Activated naive CD4-positive, alpha-beta T cell treated with anti-CD3 and anti-CD28 coated beads, Interleukin-2, amount 50 U/mL, for 72 hours (primary cell): ENCODE measurements at regions not wholly inside any gene's neighbourhood (a gene's known extent, or its start where the extent isn't known, plus 50 kb on each side); places are given as distances from the start of the nearest gene placed in this dataset.
"Not testable (repeated sequence)": the region's sequence is repeated elsewhere in the genome, so short reads cannot be mapped to it uniquely, and the experiment has no call there.

ENCODE experiments used
- ATAC-seq, 2 donors: fragments of 150-1000 bp; cut with Tn5 transposase; 2 replicates each; pipeline ENCODE4 v1.10.0; 2021; ENCODE audit warnings: mild to moderate bottlenecking in 2 of 2, moderate library complexity in 2 of 2
- DNase-seq, 2 donors: peaks; one replicate each; pipeline ENCODE4 v3.0.0; 2021 to 2022; ENCODE audit warnings: low spot score in 2 of 2
- H3K27ac Mint-ChIP-seq, 2 donors: one replicate each; pipeline ENCODE4 v1.8.0; 2022; ENCODE audit warnings: mild to moderate bottlenecking in 2 of 2, mixed read lengths in 2 of 2
- H3K36me3 Mint-ChIP-seq, 2 donors: one replicate each; pipeline ENCODE4 v1.8.0; 2022; ENCODE audit warnings: mixed read lengths in 2 of 2
- H3K9me3 Mint-ChIP-seq, 2 donors: one replicate each; pipeline ENCODE4 v1.8.0; 2022; ENCODE audit warnings: mixed read lengths in 2 of 2

GRCh38 chr3:106423321-106424225, 554.8 kb upstream of the CBLB start:
- DNase-seq (peak in 1 of 2 donors; percentile 35), ATAC-seq (peak; percentile 63 to 81)
- Mint-ChIP-seq H3K27ac (peak overlapping the region; percentile 81 to 96), H3K36me3 (peaks cover 26 to 39% of the 10 kb centered on the region in 2 donors), H3K9me3 (peaks cover 14 to 23% of the 10 kb centered on the region in 2 donors)

- peaks cover 20 to 30% of the 10 kb centered on the region in 2 donors for H3K9me3 Mint-ChIP-seq
Observed at GRCh38 chr3:106425026-106425425, 556.2 kb upstream of the CBLB start.

GRCh38 chr3:106425916-106426315, 557.1 kb upstream of the CBLB start:
- peaks cover 17 to 24% of the 10 kb centered on the region in 2 donors for H3K9me3 Mint-ChIP-seq
- ATAC-seq (no peak), DNase-seq (no peak)
- H3K27ac Mint-ChIP-seq: peak overlapping the region; percentile 81
- H3K36me3 Mint-ChIP-seq: peaks cover 22 to 45% of the 10 kb centered on the region in 2 donors

More at GRCh38 chr3:106425026-106425425, 556.2 kb upstream of the CBLB start:
- Mint-ChIP-seq H3K36me3 (peaks cover 26 to 47% of the 10 kb centered on the region in 2 donors), H3K27ac (peak overlapping the region; percentile 81 to 96)
- ATAC-seq (no peak), DNase-seq (no peak)

GRCh38 chr3:106428565-106428994, 559.8 kb upstream of the CBLB start:
- peaks cover 11 to 50% of the 10 kb centered on the region in 2 donors for H3K36me3 Mint-ChIP-seq
- peak overlapping the region; percentile 91 to 99 for H3K27ac Mint-ChIP-seq
- DNase-seq (no peak), ATAC-seq (peak; percentile 85 to 90)
- H3K9me3 Mint-ChIP-seq: peaks cover 6 to 19% of the 10 kb centered on the region in 2 donors

GRCh38 chr3:106431721-106432120, 562.9 kb upstream of the CBLB start:
- Mint-ChIP-seq H3K9me3 (peaks cover 6 to 31% of the 10 kb centered on the region in 2 donors), H3K27ac (no peak overlapping the region), H3K36me3 (peaks cover 6 to 71% of the 10 kb centered on the region in 2 donors)
- no peak for DNase-seq
- no peak for ATAC-seq

GRCh38 chr3:106435899-106436453, 567.2 kb upstream of the CBLB start:
- DNase-seq (no peak), ATAC-seq (no peak)
- Mint-ChIP-seq H3K27ac (peak overlapping the region in 1 of 2 donors; percentile 82), H3K9me3 (peaks cover 0 to 19% of the 10 kb centered on the region in 2 donors), H3K36me3 (peaks cover 0 to 47% of the 10 kb centered on the region in 2 donors)

GRCh38 chr3:106438887-106439286, 570.1 kb upstream of the CBLB start:
- Mint-ChIP-seq H3K36me3 (peaks cover 0 to 24% of the 10 kb centered on the region in 2 donors), H3K9me3 (peaks cover 0 to 12% of the 10 kb centered on the region in 2 donors), H3K27ac (no peak overlapping the region)
- no peak for DNase-seq
- ATAC-seq: no peak

- ATAC-seq (no peak), DNase-seq (no peak)
- no peak overlapping the region for H3K27ac Mint-ChIP-seq
- peaks cover 0 to 10% of the 10 kb centered on the region in 2 donors for H3K36me3 Mint-ChIP-seq
- peaks cover 0 to 7% of the 10 kb centered on the region in 2 donors for H3K9me3 Mint-ChIP-seq
Observed at GRCh38 chr3:106440672-106441071, 571.9 kb upstream of the CBLB start.

GRCh38 chr3:106446271-106446670, 577.5 kb upstream of the CBLB start:
- Mint-ChIP-seq H3K9me3 (peaks cover 12 to 18% of the 10 kb centered on the region in 2 donors), H3K36me3 (peaks cover 17 to 26% of the 10 kb centered on the region in 2 donors), H3K27ac (peak overlapping the region in 1 of 2 donors; percentile 28)
- peak; percentile 30 to 39 for ATAC-seq
- no peak for DNase-seq

GRCh38 chr3:106447723-106448301, 579.0 kb upstream of the CBLB start:
- Mint-ChIP-seq H3K27ac (no peak overlapping the region), H3K9me3 (peaks cover 12 to 18% of the 10 kb centered on the region in 2 donors), H3K36me3 (peaks cover 17 to 26% of the 10 kb centered on the region in 2 donors)
- no peak for ATAC-seq
- no peak for DNase-seq

- ATAC-seq: peak in 1 of 2 donors; percentile 90
- Mint-ChIP-seq H3K27ac (peak overlapping the region in 1 of 2 donors; percentile 25), H3K36me3 (peaks cover 17 to 26% of the 10 kb centered on the region in 2 donors), H3K9me3 (peaks cover 12 to 18% of the 10 kb centered on the region in 2 donors)
- not testable (repeated sequence) for DNase-seq
Observed at GRCh38 chr3:106448372-106448966, 579.7 kb upstream of the CBLB start.

- DNase-seq (no peak), ATAC-seq (no peak)
- peaks cover 12 to 14% of the 10 kb centered on the region in 2 donors for H3K9me3 Mint-ChIP-seq
- peaks cover 17 to 36% of the 10 kb centered on the region in 2 donors for H3K36me3 Mint-ChIP-seq
- no peak overlapping the region for H3K27ac Mint-ChIP-seq
Observed at GRCh38 chr3:106452096-106452495, 583.3 kb upstream of the CBLB start.

- DNase-seq (no peak), ATAC-seq (no peak)
- H3K36me3 Mint-ChIP-seq: peaks cover 9 to 23% of the 10 kb centered on the region in 2 donors
- H3K27ac Mint-ChIP-seq: no peak overlapping the region
- H3K9me3 Mint-ChIP-seq: peaks cover under 1 to 6% of the 10 kb centered on the region in 2 donors
Observed at GRCh38 chr3:106454497-106454896, 585.7 kb upstream of the CBLB start.

GRCh38 chr3:106457281-106458180, 588.7 kb upstream of the CBLB start:
- DNase-seq: peak in 1 of 2 donors; percentile 16
- Mint-ChIP-seq H3K27ac (peak overlapping the region in 1 of 2 donors; percentile 56), H3K9me3 (peaks cover 0 to 11% of the 10 kb centered on the region in 2 donors), H3K36me3 (peaks cover 4 to 31% of the 10 kb centered on the region in 2 donors)
- peak; percentile 74 to 97 for ATAC-seq

- H3K36me3 Mint-ChIP-seq: peaks cover 4 to 44% of the 10 kb centered on the region in 2 donors
- H3K9me3 Mint-ChIP-seq: peaks cover 0 to 17% of the 10 kb centered on the region in 2 donors
Observed at GRCh38 chr3:106458952-106459351, 590.1 kb upstream of the CBLB start.

More at GRCh38 chr3:106458952-106459351, 590.1 kb upstream of the CBLB start:
- no peak overlapping the region for H3K27ac Mint-ChIP-seq
- DNase-seq (no peak), ATAC-seq (no peak)
